SK-N-MC (cell line): ENCODE measurements at regions not wholly inside any gene's neighbourhood (a gene's known extent, or its start where the extent isn't known, plus 50 kb on each side); places are given as distances from the start of the nearest gene placed in this dataset.

Experiments used
- EZH2 ChIP-seq: fragments of 200-600 bp; sonication (generic); IDR thresholded peaks from one replicate; pipeline ENCODE4 v1.6.1; 2017; ENCODE audit warnings: antibody characterized with exemption
- POLR2AphosphoS5 ChIP-seq: IDR thresholded peaks from 2 replicates; pipeline ENCODE4 v1.6.1; 2012; ENCODE audit warnings: mild to moderate bottlenecking, low read depth, low read length, borderline replicate concordance

GRCh38 chr1:47635111-47635510, 197.3 kb downstream of the FOXD2 start:
- no peak for TF ChIP-seq POLR2AphosphoS5
- no peak for TF ChIP-seq EZH2
